LNCaP clone FGC (cell line): ENCODE measurements at regions not wholly inside any gene's neighbourhood (a gene's known extent, or its start where the extent isn't known, plus 50 kb on each side); places are given as distances from the start of the nearest gene placed in this dataset.
"Not testable (repeated sequence)": the region's sequence is repeated elsewhere in the genome, so short reads cannot be mapped to it uniquely, and the experiment has no call there.

ENCODE experiments used
- DNase-seq: peaks from one replicate; pipeline ENCODE4 v3.0.0-alpha.2; 2011; ENCODE audit warnings: low read depth
- H3K4me3 ChIP-seq: 2 replicates; pipeline ENCODE4 v1.5.1; 2011; ENCODE audit warnings: mild to moderate bottlenecking, low read depth, low read length, control low read depth
- CTCF ChIP-seq: IDR thresholded peaks from 2 replicates; pipeline ENCODE4 v1.5.1; 2012; ENCODE audit warnings: mild to moderate bottlenecking; ENCODE audit not compliant: control insufficient read depth, insufficient read depth; ENCODE audit errors: extremely low read depth

- DNase-seq = no peak
- no peak for TF ChIP-seq CTCF
- H3K4me3 ChIP-seq = no peak overlapping the region
Observed at GRCh38 chr1:232574889-232575762, 54.8 kb downstream of the SIPA1L2 start.

GRCh38 chr1:232574077-232574476, 55.9 kb downstream of the SIPA1L2 start:
- H3K4me3 ChIP-seq = no peak overlapping the region
- no peak for TF ChIP-seq CTCF
- no peak for DNase-seq

GRCh38 chr1:232571523-232571922, 58.4 kb downstream of the SIPA1L2 start:
- DNase-seq = no peak
- no peak for TF ChIP-seq CTCF
- no peak overlapping the region for H3K4me3 ChIP-seq

- DNase-seq = no peak
- H3K4me3 ChIP-seq = no peak overlapping the region
- no peak for TF ChIP-seq CTCF
Observed at GRCh38 chr1:232570007-232570406, 59.9 kb downstream of the SIPA1L2 start.

- not testable (repeated sequence) for DNase-seq, H3K4me3 ChIP-seq
Observed at GRCh38 chr1:232569554-232569921, 60.4 kb downstream of the SIPA1L2 start.

- no peak overlapping the region for H3K4me3 ChIP-seq
- no peak for TF ChIP-seq CTCF
- no peak for DNase-seq
Observed at GRCh38 chr1:232568906-232569553, 60.9 kb downstream of the SIPA1L2 start.

GRCh38 chr1:232568331-232568852, 61.5 kb downstream of the SIPA1L2 start:
- peak; percentile 71 for DNase-seq
- TF ChIP-seq CTCF = no peak
- H3K4me3 ChIP-seq = no peak overlapping the region
